Mesenchymal stem cell (in vitro differentiated cells and primary cell): ENCODE measurements at regions not wholly inside any gene's neighbourhood (a gene's known extent, or its start where the extent isn't known, plus 50 kb on each side); places are given as distances from the start of the nearest gene placed in this dataset.

Experiments used
- DNase-seq: peaks from one replicate; pipeline ENCODE4 v3.0.0-alpha.2; 2013
- H2AFZ ChIP-seq: one replicate; pipeline ENCODE4 v1.6.1; 2013; ENCODE audit warnings: low read depth, mild to moderate bottlenecking, control low read depth, inconsistent platforms, low read length, moderate library complexity
- H2AK5ac ChIP-seq: 2 replicates; pipeline ENCODE4 v1.6.1; 2013; ENCODE audit warnings: low read length, moderate library complexity, mild to moderate bottlenecking, inconsistent platforms; ENCODE audit not compliant: severe bottlenecking
- H2BK120ac ChIP-seq: one replicate; pipeline ENCODE4 v1.6.1; 2013; ENCODE audit warnings: low read depth, mild to moderate bottlenecking, inconsistent platforms, low read length, moderate library complexity
- H2BK12ac ChIP-seq, 2 experiments: one replicate each; pipeline ENCODE4 v1.6.1; 2013; ENCODE audit warnings: inconsistent platforms in 2 of 2, low read length in 2 of 2, mild to moderate bottlenecking in 2 of 2, moderate library complexity in 2 of 2, control low read depth in 1 of 2
- H2BK15ac ChIP-seq: one replicate; pipeline ENCODE4 v1.6.1; 2013; ENCODE audit warnings: mild to moderate bottlenecking, low read depth, inconsistent platforms; ENCODE audit not compliant: poor library complexity, severe bottlenecking
- H2BK5ac ChIP-seq: 2 replicates; pipeline ENCODE4 v1.6.1; 2013; ENCODE audit warnings: low read depth, mild to moderate bottlenecking, low read length, control low read depth, inconsistent platforms; ENCODE audit not compliant: poor library complexity, severe bottlenecking
- H3K14ac ChIP-seq, 2 experiments: one replicate each; pipeline ENCODE4 v1.6.1; 2013; ENCODE audit warnings: inconsistent platforms in 2 of 2, low read length in 2 of 2, control low read depth in 1 of 2, mild to moderate bottlenecking in 1 of 2, moderate library complexity in 1 of 2
- H3K18ac ChIP-seq, 2 experiments: one replicate each; pipeline ENCODE4 v1.6.1; 2013; ENCODE audit warnings: inconsistent platforms in 2 of 2, low read length in 2 of 2, control low read depth in 1 of 2, low read depth in 1 of 2, mild to moderate bottlenecking in 1 of 2
- H3K23ac ChIP-seq, 2 experiments: one replicate each; pipeline ENCODE4 v1.6.1; 2013; ENCODE audit warnings: inconsistent platforms in 2 of 2, low read length in 2 of 2, mild to moderate bottlenecking in 2 of 2, moderate library complexity in 2 of 2, control low read depth in 1 of 2
- H3K27ac ChIP-seq: 2 replicates; pipeline ENCODE4 v1.5.1; 2013; ENCODE audit warnings: mild to moderate bottlenecking, moderate library complexity, low read length, control low read depth, inconsistent platforms; ENCODE audit not compliant: poor library complexity, severe bottlenecking
- H3K27me3 ChIP-seq, 2 experiments: 2 replicates each; pipeline versions ENCODE4 v1.6.1 to v1.7.0; 2013; ENCODE audit warnings: low read length in 2 of 2, mild to moderate bottlenecking in 2 of 2, moderate library complexity in 2 of 2, control low read depth in 1 of 2, inconsistent platforms in 1 of 2; ENCODE audit not compliant: control insufficient read depth in 1 of 2, insufficient read depth in 1 of 2
- H3K36me3 ChIP-seq, 2 experiments: 2 replicates each; pipeline versions ENCODE4 v1.6.1 to v1.7.0; 2013; ENCODE audit warnings: low read length in 2 of 2, control low read depth in 1 of 2, inconsistent platforms in 1 of 2, low read depth in 1 of 2, mild to moderate bottlenecking in 1 of 2; ENCODE audit not compliant: insufficient read depth in 2 of 2, control insufficient read depth in 1 of 2
- H3K4ac ChIP-seq, 2 experiments: one replicate each; pipeline ENCODE4 v1.6.1; 2013; ENCODE audit warnings: inconsistent platforms in 2 of 2, low read length in 2 of 2, mild to moderate bottlenecking in 2 of 2, moderate library complexity in 2 of 2, control low read depth in 1 of 2, low read depth in 1 of 2
- H3K4me1 ChIP-seq: 2 replicates; pipeline ENCODE4 v1.6.1; 2013; ENCODE audit warnings: low read depth, low read length, control low read depth; ENCODE audit not compliant: control insufficient read depth, insufficient read depth
- H3K4me2 ChIP-seq: 2 replicates; pipeline ENCODE4 v1.6.1; 2013; ENCODE audit warnings: low read length, mild to moderate bottlenecking, inconsistent platforms; ENCODE audit not compliant: poor library complexity, severe bottlenecking
- H3K4me3 ChIP-seq, 2 experiments: 2 replicates each; pipeline versions ENCODE4 v1.5.1 to v1.7.0; 2013; ENCODE audit warnings: low read length in 2 of 2, mild to moderate bottlenecking in 2 of 2, control low read depth in 1 of 2, low read depth in 1 of 2; ENCODE audit not compliant: insufficient read depth in 1 of 2
- H3K79me1 ChIP-seq: replicated peaks from 2 replicates; pipeline ENCODE4 v1.6.1; 2013; ENCODE audit warnings: mild to moderate bottlenecking, control low read depth, low read length, inconsistent platforms; ENCODE audit not compliant: poor library complexity, severe bottlenecking
- H3K9ac ChIP-seq: 2 replicates; pipeline ENCODE4 v1.7.0; 2013; ENCODE audit warnings: mild to moderate bottlenecking, low read length, moderate library complexity
- H3K9me3 ChIP-seq: 2 replicates; pipeline ENCODE4 v1.7.0; 2013; ENCODE audit warnings: mild to moderate bottlenecking, low read length; ENCODE audit not compliant: control insufficient read depth
- H4K8ac ChIP-seq: one replicate; pipeline ENCODE4 v1.6.1; 2013; ENCODE audit warnings: inconsistent platforms, mild to moderate bottlenecking, low read length, moderate library complexity
- H4K91ac ChIP-seq: one replicate; pipeline ENCODE4 v1.6.1; 2013; ENCODE audit warnings: mild to moderate bottlenecking, low read length, inconsistent platforms
- WGBS: methylation state at CpG from one replicate; pipeline ENCODE4 v1.1.7; 2013; ENCODE audit warnings: mixed read lengths; 5-methylcytosine and 5-hydroxymethylcytosine counted together

GRCh38 chr16:51374790-51375189, 223.7 kb upstream of the SALL1 start:
- H3K27ac ChIP-seq, result no peak overlapping the region
- peak overlapping the region; percentile 41 for H2AK5ac ChIP-seq
- no peak overlapping the region for H3K4ac ChIP-seq
- H2AFZ ChIP-seq, result no peak overlapping the region
- no peak overlapping the region for H2BK5ac ChIP-seq
- no peak overlapping the region for H4K8ac ChIP-seq
- H2BK12ac ChIP-seq, result no peak overlapping the region
- H3K18ac ChIP-seq, result no peak overlapping the region
- H3K9me3 ChIP-seq, result no peaks in the 10 kb centered on the region
- H3K4me1 ChIP-seq, result no peaks in the 10 kb centered on the region
- no peak overlapping the region for H3K4me3 ChIP-seq
- H3K79me1 ChIP-seq, result no peaks in the 10 kb centered on the region
- no peak overlapping the region for H3K23ac ChIP-seq
- no peak overlapping the region for H4K91ac ChIP-seq
- H2BK15ac ChIP-seq, result no peak overlapping the region
- no peak overlapping the region for H3K9ac ChIP-seq
- no peak for DNase-seq
- no peaks in the 10 kb centered on the region for H3K36me3 ChIP-seq
- H2BK120ac ChIP-seq, result no peak overlapping the region
- no peak overlapping the region for H3K14ac ChIP-seq
- WGBS, result 96% methylated on average over 4 of the region's 5 CpGs
- H3K4me2 ChIP-seq, result no peak overlapping the region
- H3K27me3 ChIP-seq, result no peaks in the 10 kb centered on the region

DNA sequence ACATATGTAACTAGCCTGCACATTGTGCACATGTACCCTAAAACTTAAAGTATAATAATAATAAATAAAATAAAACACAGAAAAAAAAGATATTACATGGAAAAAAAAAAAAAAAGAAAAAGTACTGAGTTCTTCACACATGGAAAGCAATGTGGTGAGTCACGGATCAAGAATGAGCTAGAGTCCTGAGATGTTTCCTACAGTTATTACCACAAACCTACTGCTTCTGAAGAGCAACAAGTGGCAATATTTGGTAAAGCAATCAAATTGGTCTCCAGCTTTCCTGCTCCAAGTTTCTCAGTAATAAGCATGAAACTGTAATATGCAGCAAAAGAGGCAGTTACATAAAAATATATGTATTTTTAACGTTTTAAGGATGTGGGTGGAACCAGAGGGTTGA, 223.3 kb upstream of the SALL1 start:
- H4K91ac ChIP-seq, result no peak overlapping the region
- H3K4me1 ChIP-seq, result no peaks in the 10 kb centered on the region
- H2BK12ac ChIP-seq, result no peak overlapping the region
- no peak overlapping the region for H3K18ac ChIP-seq
- peak overlapping the region; percentile 41 for H2AK5ac ChIP-seq
- 73% methylated on average over 2 of the region's 2 CpGs for WGBS
- no peak overlapping the region for H3K4me3 ChIP-seq
- no peak overlapping the region for H3K14ac ChIP-seq
- H3K23ac ChIP-seq, result no peak overlapping the region
- H2BK5ac ChIP-seq, result no peak overlapping the region
- no peaks in the 10 kb centered on the region for H3K9me3 ChIP-seq
- H2BK120ac ChIP-seq, result no peak overlapping the region
- DNase-seq, result peak; percentile 81
- H3K27me3 ChIP-seq, result no peaks in the 10 kb centered on the region
- H3K4me2 ChIP-seq, result no peak overlapping the region
- no peak overlapping the region for H2AFZ ChIP-seq
- H3K36me3 ChIP-seq, result no peaks in the 10 kb centered on the region
- H3K27ac ChIP-seq, result no peak overlapping the region
- H4K8ac ChIP-seq, result no peak overlapping the region
- no peaks in the 10 kb centered on the region for H3K79me1 ChIP-seq
- no peak overlapping the region for H3K9ac ChIP-seq
- no peak overlapping the region for H2BK15ac ChIP-seq
- H3K4ac ChIP-seq, result no peak overlapping the region

DNA sequence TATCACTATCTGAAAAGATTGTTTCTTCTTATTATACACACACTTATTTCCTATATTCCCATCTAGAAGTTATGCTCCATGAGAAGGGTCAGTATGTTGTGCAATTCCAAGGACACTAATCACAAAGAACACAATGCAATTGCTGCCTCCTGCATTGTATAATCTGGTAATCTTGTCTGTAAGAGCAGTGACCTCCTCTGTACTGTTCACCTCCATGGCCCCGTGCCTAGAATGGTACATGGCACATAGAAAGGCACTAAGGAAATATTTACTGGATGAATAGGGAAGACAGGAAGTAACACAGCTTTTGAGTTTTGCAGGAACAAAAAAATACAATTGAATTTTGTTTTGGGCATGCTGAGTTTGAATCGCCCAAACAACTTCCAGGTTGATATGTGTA, 214.6 kb upstream of the SALL1 start:
- Histone ChIP-seq H2AFZ (no peak overlapping the region), H3K9me3 (no peaks in the 10 kb centered on the region), H2BK12ac (no peak overlapping the region), H3K14ac (no peak overlapping the region), H3K79me1 (no peaks in the 10 kb centered on the region), H3K4me1 (no peaks in the 10 kb centered on the region), H3K4me3 (no peak overlapping the region), H2BK120ac (no peak overlapping the region), H3K27ac (no peak overlapping the region), H2BK15ac (no peak overlapping the region), H3K9ac (no peak overlapping the region), H4K8ac (no peak overlapping the region), H3K18ac (no peak overlapping the region), H4K91ac (no peak overlapping the region), H3K36me3 (no peaks in the 10 kb centered on the region), H2AK5ac (no peak overlapping the region), H3K23ac (no peak overlapping the region), H3K4ac (no peak overlapping the region), H2BK5ac (no peak overlapping the region), H3K4me2 (no peak overlapping the region), H3K27me3 (no peaks in the 10 kb centered on the region)
- 83% methylated on average over 2 of the region's 2 CpGs for WGBS
- no peak for DNase-seq

DNA sequence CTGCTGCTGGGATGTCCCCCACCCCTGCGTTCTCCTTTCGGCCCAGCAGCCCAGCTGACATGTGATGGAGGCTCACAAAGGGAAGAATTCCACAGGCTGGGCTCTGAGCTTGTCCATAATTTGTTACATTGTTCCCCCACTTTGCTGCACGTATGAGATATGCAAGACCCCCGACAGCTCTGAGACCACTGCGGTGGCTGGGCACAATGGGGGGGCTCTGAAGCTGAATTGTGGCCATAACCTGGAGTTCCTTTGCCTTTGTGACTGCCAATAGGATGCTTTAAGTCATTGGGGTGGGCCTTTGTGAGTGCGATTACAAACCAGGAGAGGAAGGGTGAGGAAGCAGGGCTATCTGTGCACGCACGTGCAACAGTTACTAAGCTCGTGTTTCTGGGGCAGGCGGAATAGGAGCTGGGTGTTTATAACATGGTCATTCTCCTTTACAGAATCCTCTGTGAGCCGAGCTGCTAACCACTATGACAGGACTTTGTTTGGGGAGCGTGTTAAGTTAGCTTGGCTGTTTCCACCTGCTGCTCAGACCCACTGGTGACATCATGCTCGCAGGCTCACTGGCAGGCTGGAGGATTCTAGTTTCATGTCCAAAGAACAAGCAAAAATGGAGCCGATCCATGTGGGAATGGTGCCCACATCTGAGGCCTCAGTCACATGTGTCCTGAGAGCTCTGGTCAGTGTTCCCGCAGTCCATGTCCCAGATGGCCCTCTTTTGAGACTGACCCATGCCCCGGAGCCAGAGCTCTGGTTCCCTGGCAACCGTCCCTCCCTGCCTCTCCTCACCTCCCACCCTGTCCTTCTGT, 208.3 kb upstream of the SALL1 start:
- Histone ChIP-seq H3K14ac (no peak overlapping the region), H2BK12ac (no peak overlapping the region), H2AK5ac (no peak overlapping the region), H3K36me3 (no peaks in the 10 kb centered on the region), H3K9ac (no peak overlapping the region), H2BK15ac (no peak overlapping the region), H2BK120ac (no peak overlapping the region), H2BK5ac (no peak overlapping the region), H4K8ac (no peak overlapping the region), H3K27me3 (no peaks in the 10 kb centered on the region), H3K79me1 (no peaks in the 10 kb centered on the region), H4K91ac (no peak overlapping the region), H3K23ac (no peak overlapping the region), H3K18ac (no peak overlapping the region), H2AFZ (no peak overlapping the region), H3K4ac (peak overlapping the region in 1 of 2 experiments; percentile 24), H3K4me3 (no peak overlapping the region), H3K27ac (no peak overlapping the region), H3K4me1 (no peaks in the 10 kb centered on the region), H3K4me2 (no peak overlapping the region), H3K9me3 (no peaks in the 10 kb centered on the region)
- 84% methylated on average over 17 of the region's 17 CpGs for WGBS
- peak; percentile 15 for DNase-seq
